ENCODE measurements at regions not wholly inside any gene's neighbourhood (a gene's known extent, or its start where the extent isn't known, plus 50 kb on each side); places are given as distances from the start of the nearest gene placed in this dataset.

GRCh38 chr17:77320485-77321256 lies 179.9 kb downstream of the SEC14L1 start:
- Mint-ChIP-seq H3K9me3 (ENCODE audit: unreplicated experiment) (no peaks in the 10 kb centered on the region), H3K4me1 (ENCODE audit: unreplicated experiment) (peaks cover 90% of the 10 kb centered on the region), H3K27ac (ENCODE audit: unreplicated experiment) (peak overlapping the region; percentile 99), H3K36me3 (ENCODE audit: unreplicated experiment) (no peaks in the 10 kb centered on the region), H3K27me3 (ENCODE audit: unreplicated experiment) (no peaks in the 10 kb centered on the region), H3K4me3 (ENCODE audit: unreplicated experiment) (peak overlapping the region; percentile 80)
- no peak for TF ChIP-seq CTCF (IDR thresholded peaks at IDR 0.05)
- DNase-seq (ENCODE audit: extremely low spot score, unreplicated experiment) = no peak

GRCh38 chr17:77321649-77322513 lies 181.1 kb downstream of the SEC14L1 start:
- peak overlapping the region; percentile 99 for H3K27ac Mint-ChIP-seq (ENCODE audit: unreplicated experiment)
- H3K4me3 Mint-ChIP-seq (ENCODE audit: unreplicated experiment) = peak overlapping the region; percentile 80
- TF ChIP-seq CTCF (IDR thresholded peaks at IDR 0.05) = no peak
- H3K9me3 Mint-ChIP-seq (ENCODE audit: unreplicated experiment) = no peaks in the 10 kb centered on the region
- no peak for DNase-seq (ENCODE audit: extremely low spot score, unreplicated experiment)
- peaks cover 90% of the 10 kb centered on the region for H3K4me1 Mint-ChIP-seq (ENCODE audit: unreplicated experiment)
- H3K27me3 Mint-ChIP-seq (ENCODE audit: unreplicated experiment) = no peaks in the 10 kb centered on the region
- peaks cover 3% of the 10 kb centered on the region for H3K36me3 Mint-ChIP-seq (ENCODE audit: unreplicated experiment)

- TF ChIP-seq CTCF (IDR thresholded peaks at IDR 0.05) = no peak
- Mint-ChIP-seq H3K27me3 (ENCODE audit: unreplicated experiment) (no peaks in the 10 kb centered on the region), H3K27ac (ENCODE audit: unreplicated experiment) (peak overlapping the region; percentile 99), H3K9me3 (ENCODE audit: unreplicated experiment) (no peaks in the 10 kb centered on the region), H3K4me1 (ENCODE audit: unreplicated experiment) (peaks cover 90% of the 10 kb centered on the region), H3K36me3 (ENCODE audit: unreplicated experiment) (peaks cover 3% of the 10 kb centered on the region), H3K4me3 (ENCODE audit: unreplicated experiment) (peak overlapping the region; percentile 80)
- DNase-seq (ENCODE audit: extremely low spot score, unreplicated experiment) = peak; percentile 97
These were observed 182.0 kb downstream of the SEC14L1 start for GRCh38 chr17:77322514-77323412.

- H3K4me3 Mint-ChIP-seq (ENCODE audit: unreplicated experiment) = peak overlapping the region; percentile 80
- peak overlapping the region; percentile 99 for H3K27ac Mint-ChIP-seq (ENCODE audit: unreplicated experiment)
- DNase-seq (ENCODE audit: extremely low spot score, unreplicated experiment) = peak; percentile 86
These were observed 182.8 kb downstream of the SEC14L1 start for GRCh38 chr17:77323413-77324171.

More at GRCh38 chr17:77323413-77324171, 182.8 kb downstream of the SEC14L1 start:
- no peaks in the 10 kb centered on the region for H3K9me3 Mint-ChIP-seq (ENCODE audit: unreplicated experiment)
- H3K27me3 Mint-ChIP-seq (ENCODE audit: unreplicated experiment) = no peaks in the 10 kb centered on the region
- H3K4me1 Mint-ChIP-seq (ENCODE audit: unreplicated experiment) = peaks cover 87% of the 10 kb centered on the region
- no peak for TF ChIP-seq CTCF (IDR thresholded peaks at IDR 0.05)
- H3K36me3 Mint-ChIP-seq (ENCODE audit: unreplicated experiment) = peaks cover 5% of the 10 kb centered on the region

All from osteocyte (in vitro differentiated cells).